ENCODE measurements at regions not wholly inside any gene's neighbourhood (a gene's known extent, or its start where the extent isn't known, plus 50 kb on each side); places are given as distances from the start of the nearest gene placed in this dataset.

GRCh38 chr1:229040630-229041358, 230.1 kb upstream of the RAB4A start:
- TF ChIP-seq POLR2A (IDR thresholded peaks at IDR 0.05; ENCODE audit: low read depth, low read length) (no peak), SPI1 (IDR thresholded peaks at IDR 0.05; ENCODE audit: low read depth, low read length) (no peak)

Data from GM12891 (cell line).